GM23338 (cell line): ENCODE measurements at regions not wholly inside any gene's neighbourhood (a gene's known extent, or its start where the extent isn't known, plus 50 kb on each side); places are given as distances from the start of the nearest gene placed in this dataset.
"Not testable (repeated sequence)": the region's sequence is repeated elsewhere in the genome, so short reads cannot be mapped to it uniquely, and the experiment has no call there.

Experiments used
- ATAC-seq: fragments of 200-7000 bp; cut with Tn5 transposase; 3 replicates; pipeline ENCODE4 v1.9.1; 2020
- DNase-seq: peaks from one replicate; pipeline ENCODE4 v3.0.0-alpha.2; 2015; ENCODE audit warnings: low spot score
- H2AFZ ChIP-seq: fragments of 200-600 bp; sonication (generic); 2 replicates; pipeline ENCODE4 v1.8.0; 2016; ENCODE audit warnings: antibody characterized with exemption, mild to moderate bottlenecking, moderate library complexity
- H3F3A ChIP-seq: fragments of 200-600 bp; sonication (generic); replicated peaks from 2 replicates; pipeline ENCODE4 v1.8.0; 2017; ENCODE audit warnings: antibody characterized with exemption, mixed run types, low read depth
- H3K27ac ChIP-seq: fragments of 200-600 bp; sonication (generic); 2 replicates; pipeline ENCODE4 v1.6.1; 2016; ENCODE audit warnings: low read depth
- H3K27me3 ChIP-seq: fragments of 200-600 bp; sonication (generic); 2 replicates; pipeline ENCODE4 v1.8.0; 2016; ENCODE audit warnings: mild to moderate bottlenecking, mixed run types, moderate library complexity; ENCODE audit not compliant: insufficient read depth
- H3K36me3 ChIP-seq: fragments of 200-600 bp; sonication (generic); 2 replicates; pipeline ENCODE4 v1.8.0; 2016; ENCODE audit warnings: mild to moderate bottlenecking; ENCODE audit not compliant: insufficient read depth
- H3K4me1 ChIP-seq: fragments of 200-600 bp; sonication (generic); 2 replicates; pipeline ENCODE4 v1.8.0; 2016; ENCODE audit warnings: mild to moderate bottlenecking, moderate library complexity; ENCODE audit not compliant: insufficient read depth
- H3K4me2 ChIP-seq: fragments of 200-600 bp; sonication (generic); 2 replicates; pipeline ENCODE4 v1.7.1; 2017; ENCODE audit warnings: mixed run types
- H3K4me3 ChIP-seq: fragments of 200-600 bp; sonication (generic); 2 replicates; pipeline ENCODE4 v1.6.1; 2016; ENCODE audit warnings: mixed run types
- H3K79me2 ChIP-seq: fragments of 200-600 bp; sonication (generic); replicated peaks from 2 replicates; pipeline ENCODE4 v1.8.0; 2017; ENCODE audit warnings: mild to moderate bottlenecking; ENCODE audit not compliant: insufficient read depth
- H3K9me2 ChIP-seq: fragments of 200-600 bp; sonication (generic); 2 replicates; pipeline ENCODE4 v1.8.0; 2017; ENCODE audit not compliant: insufficient read depth
- H4K20me1 ChIP-seq: fragments of 200-600 bp; sonication (generic); replicated peaks from 2 replicates; pipeline ENCODE4 v1.8.0; 2017; ENCODE audit warnings: mild to moderate bottlenecking; ENCODE audit not compliant: insufficient read depth
- H3K27ac Mint-ChIP-seq: 2 replicates; pipeline ENCODE4 v1.8.0; 2020; ENCODE audit warnings: inconsistent platforms, mild to moderate bottlenecking, moderate library complexity, mixed read lengths
- H3K27me3 Mint-ChIP-seq: 3 replicates; pipeline ENCODE4 v1.8.0; 2022; ENCODE audit warnings: low read depth, mild to moderate bottlenecking, moderate library complexity, mixed read lengths, inconsistent platforms; ENCODE audit not compliant: insufficient read depth, poor library complexity
- H3K36me3 Mint-ChIP-seq: 3 replicates; pipeline ENCODE4 v1.8.0; 2021; ENCODE audit warnings: low read depth, mild to moderate bottlenecking, inconsistent platforms, moderate library complexity, mixed read lengths
- H3K4me1 Mint-ChIP-seq: 3 replicates; pipeline ENCODE4 v1.8.0; 2020; ENCODE audit warnings: mild to moderate bottlenecking, inconsistent platforms, mixed read lengths
- H3K4me3 Mint-ChIP-seq: 3 replicates; pipeline ENCODE4 v1.8.0; 2021; ENCODE audit warnings: moderate library complexity, mild to moderate bottlenecking, inconsistent platforms, mixed read lengths
- H3K9me3 Mint-ChIP-seq: 3 replicates; pipeline ENCODE4 v1.8.0; 2020; ENCODE audit warnings: moderate library complexity, mild to moderate bottlenecking, inconsistent platforms, mixed read lengths

GRCh38 chr21:5013455-5014304, 5507.7 kb upstream of the TPTE start:
- not testable (repeated sequence) for H3K27me3 Mint-ChIP-seq, H3K36me3 Mint-ChIP-seq

GRCh38 chr21:5015187-5015586, 5506.2 kb upstream of the TPTE start:
- H4K20me1 ChIP-seq, ATAC-seq, H3K36me3 Mint-ChIP-seq: not testable (repeated sequence)

More at GRCh38 chr21:5013455-5014304, 5507.7 kb upstream of the TPTE start:
- DNase-seq, H3K36me3 ChIP-seq, H3K27me3 ChIP-seq, H3K27ac ChIP-seq, H3K4me2 ChIP-seq, H2AFZ ChIP-seq, H4K20me1 ChIP-seq, H3K4me3 Mint-ChIP-seq, H3K4me3 ChIP-seq, H3K79me2 ChIP-seq, H3K27ac Mint-ChIP-seq, H3F3A ChIP-seq, H3K4me1 Mint-ChIP-seq, H3K9me3 Mint-ChIP-seq, H3K9me2 ChIP-seq, H3K4me1 ChIP-seq: not testable (repeated sequence)
- ATAC-seq, result peak; percentile 57

GRCh38 chr21:5019120-5019519, 5502.3 kb upstream of the TPTE start:
- H3K4me1 ChIP-seq, H3K36me3 ChIP-seq, H3K9me3 Mint-ChIP-seq, DNase-seq, H3K4me3 ChIP-seq, H3K4me1 Mint-ChIP-seq, H3K27ac ChIP-seq, H3K36me3 Mint-ChIP-seq, H3K4me2 ChIP-seq, H3K9me2 ChIP-seq, H3K4me3 Mint-ChIP-seq, H2AFZ ChIP-seq, H3K27me3 ChIP-seq, H3K27me3 Mint-ChIP-seq, H3F3A ChIP-seq, H4K20me1 ChIP-seq, H3K79me2 ChIP-seq, H3K27ac Mint-ChIP-seq: not testable (repeated sequence)
- ATAC-seq, result peak; percentile 9

More at GRCh38 chr21:5015187-5015586, 5506.2 kb upstream of the TPTE start:
- H3K4me3 Mint-ChIP-seq, H3K27ac Mint-ChIP-seq, H3K9me2 ChIP-seq, H3K9me3 Mint-ChIP-seq, DNase-seq, H3K4me1 Mint-ChIP-seq, H3K36me3 ChIP-seq, H3K79me2 ChIP-seq, H3K4me1 ChIP-seq, H3F3A ChIP-seq, H2AFZ ChIP-seq, H3K4me2 ChIP-seq, H3K4me3 ChIP-seq, H3K27me3 Mint-ChIP-seq, H3K27ac ChIP-seq, H3K27me3 ChIP-seq: not testable (repeated sequence)

- H3K79me2 ChIP-seq, H3K36me3 ChIP-seq, H3K27ac Mint-ChIP-seq, H3K27ac ChIP-seq, H3K4me3 Mint-ChIP-seq, DNase-seq, H4K20me1 ChIP-seq, H3K27me3 ChIP-seq, H3K4me3 ChIP-seq, H3K4me2 ChIP-seq, H3K9me2 ChIP-seq, H2AFZ ChIP-seq, H3F3A ChIP-seq, H3K27me3 Mint-ChIP-seq, H3K4me1 ChIP-seq, H3K36me3 Mint-ChIP-seq, H3K4me1 Mint-ChIP-seq, H3K9me3 Mint-ChIP-seq: not testable (repeated sequence)
- ATAC-seq, result peak; percentile 72
Measured at GRCh38 chr21:5021815-5022214, 5499.6 kb upstream of the TPTE start.

GRCh38 chr21:5022254-5022653, 5499.1 kb upstream of the TPTE start:
- not testable (repeated sequence) for H3K4me3 Mint-ChIP-seq, H3K36me3 ChIP-seq, DNase-seq, H3F3A ChIP-seq, H3K27me3 Mint-ChIP-seq, H3K4me3 ChIP-seq, H3K9me3 Mint-ChIP-seq, H3K27ac ChIP-seq, H2AFZ ChIP-seq, H3K79me2 ChIP-seq, H3K9me2 ChIP-seq, H3K27ac Mint-ChIP-seq, H3K4me2 ChIP-seq, H3K4me1 ChIP-seq, H4K20me1 ChIP-seq, H3K36me3 Mint-ChIP-seq, H3K27me3 ChIP-seq, H3K4me1 Mint-ChIP-seq
- peak; percentile 53 for ATAC-seq

- H3F3A ChIP-seq, H3K4me1 ChIP-seq, DNase-seq, H3K79me2 ChIP-seq, H3K27me3 ChIP-seq, H3K4me3 Mint-ChIP-seq, H3K36me3 Mint-ChIP-seq, H3K36me3 ChIP-seq, H3K27ac ChIP-seq, H3K4me1 Mint-ChIP-seq, H3K4me3 ChIP-seq, H3K27me3 Mint-ChIP-seq, H3K9me2 ChIP-seq, H2AFZ ChIP-seq, H4K20me1 ChIP-seq, H3K27ac Mint-ChIP-seq, H3K4me2 ChIP-seq, H3K9me3 Mint-ChIP-seq: not testable (repeated sequence)
- ATAC-seq, result peak; percentile 1; the same call in 2 of the 3 replicates
Measured at GRCh38 chr21:5022748-5023147, 5498.6 kb upstream of the TPTE start.

GRCh38 chr21:5035147-5035546, 5486.2 kb upstream of the TPTE start:
- not testable (repeated sequence) for H3K4me3 ChIP-seq, H3K36me3 Mint-ChIP-seq, H3K36me3 ChIP-seq, H3K27ac Mint-ChIP-seq, H4K20me1 ChIP-seq, H3K4me3 Mint-ChIP-seq, H3K27me3 Mint-ChIP-seq, H3K9me3 Mint-ChIP-seq, DNase-seq, H3K4me1 ChIP-seq, H2AFZ ChIP-seq, H3K79me2 ChIP-seq, H3F3A ChIP-seq, H3K27me3 ChIP-seq, H3K9me2 ChIP-seq, ATAC-seq, H3K27ac ChIP-seq, H3K4me1 Mint-ChIP-seq, H3K4me2 ChIP-seq
